ENCODE measurements at regions not wholly inside any gene's neighbourhood (a gene's known extent, or its start where the extent isn't known, plus 50 kb on each side); places are given as distances from the start of the nearest gene placed in this dataset.

DNA sequence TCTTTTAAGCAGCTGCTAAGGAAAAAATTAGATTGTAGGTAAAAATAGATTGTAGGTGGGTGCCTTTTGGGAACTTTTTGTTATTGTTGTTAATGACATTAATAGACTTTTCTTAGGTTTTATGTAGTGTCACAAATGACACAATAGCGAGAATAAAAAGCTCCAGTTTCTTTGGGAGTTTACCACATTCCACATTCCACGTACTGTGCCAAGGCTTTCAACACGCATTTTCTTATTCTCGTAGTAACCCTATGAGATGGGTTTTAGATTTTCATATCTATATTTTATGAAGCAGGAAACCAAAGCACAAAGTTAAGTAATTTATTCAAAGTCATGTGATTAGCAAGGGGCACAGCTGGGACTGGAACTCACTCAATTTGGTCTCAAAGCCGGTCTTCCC is 103.8 kb downstream of the XRCC2 start:
- intact Hi-C loops (cut with DNase I), result no loop called here
- H3K27me3 ChIP-seq (ENCODE audit: insufficient read depth in 3 of 3, low read length in 2 of 3), result no peaks in the 10 kb centered on the region
- H3K36me3 ChIP-seq (ENCODE audit: insufficient read depth in 1 of 2, low read depth in 1 of 2), result no peaks in the 10 kb centered on the region
- DNase-seq (no peak), ATAC-seq (no peak)
- H3K9me3 ChIP-seq, result no peaks in the 10 kb centered on the region
- WGBS, 3 donors, result 46 to 54% (median 53%) methylated on average over 5 of the region's 5 CpGs
- no peak overlapping the region for H3K27ac ChIP-seq
- TF ChIP-seq CTCF (IDR thresholded peaks at IDR 0.05), result no peak
- H3K4me1 ChIP-seq, result no peaks in the 10 kb centered on the region
- H3K4me3 ChIP-seq, result no peak overlapping the region

DNA sequence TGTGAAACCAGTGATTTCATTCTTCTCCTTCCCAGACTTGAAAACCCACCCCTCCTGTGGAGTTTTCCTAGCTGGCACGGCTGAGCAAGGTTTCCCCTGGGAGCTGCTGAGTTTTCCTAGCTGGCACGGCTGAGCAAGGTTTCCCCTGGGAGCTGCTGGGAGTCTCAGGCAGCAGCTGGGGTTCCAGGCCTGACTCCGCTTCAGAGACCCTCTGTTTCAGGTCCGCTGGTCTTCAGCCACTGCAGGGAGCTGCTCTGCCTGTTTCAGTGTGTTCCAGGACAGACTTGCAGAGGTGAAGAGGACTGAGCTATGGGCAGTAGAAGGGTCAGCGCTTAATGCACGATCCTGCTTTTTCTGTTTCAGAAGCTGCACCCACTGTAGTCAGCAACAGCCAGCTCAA is 104.9 kb downstream of the XRCC2 start:
- H3K27me3 ChIP-seq (ENCODE audit: insufficient read depth in 3 of 3, low read length in 2 of 3), result peaks cover 0 to 1% (median 0%) of the 10 kb centered on the region in 3 donors
- ATAC-seq (no peak), DNase-seq (no peak)
- H3K9me3 ChIP-seq, result no peaks in the 10 kb centered on the region
- WGBS, 3 donors, result 59 to 63% (median 62%) methylated on average over 6 of the region's 6 CpGs
- H3K36me3 ChIP-seq (ENCODE audit: insufficient read depth in 1 of 2, low read depth in 1 of 2), result no peaks in the 10 kb centered on the region
- intact Hi-C loops (cut with DNase I), result no loop called here
- H3K27ac ChIP-seq, result no peak overlapping the region
- no peak overlapping the region for H3K4me3 ChIP-seq
- no peaks in the 10 kb centered on the region for H3K4me1 ChIP-seq
- no peak for TF ChIP-seq CTCF (IDR thresholded peaks at IDR 0.05)

GRCh38 chr7:152568972-152569371 is 107.0 kb downstream of the XRCC2 start:
- no peak overlapping the region for H3K4me3 ChIP-seq
- no peak for TF ChIP-seq CTCF (IDR thresholded peaks at IDR 0.05)
- 83 to 92% (median 87%) methylated on average over 6 of the region's 6 CpGs for WGBS, 3 donors
- no peaks in the 10 kb centered on the region for H3K9me3 ChIP-seq
- H3K27me3 ChIP-seq (ENCODE audit: insufficient read depth in 3 of 3, low read length in 2 of 3), result peaks cover 0 to 5% (median 0%) of the 10 kb centered on the region in 3 donors
- intact Hi-C loops (cut with DNase I), result no loop called here
- ATAC-seq (no peak), DNase-seq (no peak)
- no peak overlapping the region for H3K27ac ChIP-seq
- H3K36me3 ChIP-seq (ENCODE audit: insufficient read depth in 1 of 2, low read depth in 1 of 2), result no peaks in the 10 kb centered on the region
- H3K4me1 ChIP-seq, result no peaks in the 10 kb centered on the region

GRCh38 chr7:152565731-152566130 is 110.2 kb downstream of the XRCC2 start:
- TF ChIP-seq CTCF (IDR thresholded peaks at IDR 0.05), result no peak
- Histone ChIP-seq H3K4me3 (no peak overlapping the region), H3K9me3 (no peaks in the 10 kb centered on the region), H3K27me3 (ENCODE audit: insufficient read depth in 3 of 3, low read length in 2 of 3) (peaks cover 0 to 5% (median 0%) of the 10 kb centered on the region in 3 donors), H3K4me1 (no peaks in the 10 kb centered on the region), H3K27ac (no peak overlapping the region), H3K36me3 (ENCODE audit: insufficient read depth in 1 of 2, low read depth in 1 of 2) (no peaks in the 10 kb centered on the region)
- ATAC-seq, result no peak
- DNase-seq, result no peak
- intact Hi-C loops (cut with DNase I), result no loop called here
- 51 to 70% (median 70%) methylated on average over 13 of the region's 13 CpGs for WGBS, 3 donors

GRCh38 chr7:152564656-152565250 is 111.2 kb downstream of the XRCC2 start:
- H3K27me3 ChIP-seq (ENCODE audit: insufficient read depth in 3 of 3, low read length in 2 of 3), result peaks cover 0 to 5% (median 0%) of the 10 kb centered on the region in 3 donors
- DNase-seq (no peak), ATAC-seq (no peak)
- TF ChIP-seq CTCF (IDR thresholded peaks at IDR 0.05), result no peak
- 78 to 86% (median 79%) methylated on average over 8 of the region's 8 CpGs for WGBS, 3 donors
- no peak overlapping the region for H3K4me3 ChIP-seq
- no peaks in the 10 kb centered on the region for H3K4me1 ChIP-seq
- H3K9me3 ChIP-seq, result no peaks in the 10 kb centered on the region
- H3K36me3 ChIP-seq (ENCODE audit: insufficient read depth in 1 of 2, low read depth in 1 of 2), result no peaks in the 10 kb centered on the region
- intact Hi-C loops (cut with DNase I), result no loop called here
- H3K27ac ChIP-seq, result no peak overlapping the region
